HG03097 (cell line): ENCODE measurements at regions not wholly inside any gene's neighbourhood (a gene's known extent, or its start where the extent isn't known, plus 50 kb on each side); places are given as distances from the start of the nearest gene placed in this dataset.

Experiments used
- ATAC-seq: cut with Tn5 transposase; IDR thresholded peaks from one replicate; pipeline ENCODE4 v1.9.1; 2021; ENCODE audit not compliant: unreplicated experiment, low FRiP score

- no peak for ATAC-seq
These were observed 133.6 kb upstream of the C1orf174 start for GRCh38 chr1:4033713-4034112.

- no peak for ATAC-seq
These were observed 134.3 kb upstream of the C1orf174 start for GRCh38 chr1:4034318-4034887.

- ATAC-seq, result no peak
These were observed 144.9 kb upstream of the C1orf174 start for GRCh38 chr1:4044967-4045366.

GRCh38 chr1:4045397-4046010 lies 145.4 kb upstream of the C1orf174 start:
- no peak for ATAC-seq

- no peak for ATAC-seq
These were observed 146.9 kb upstream of the C1orf174 start for GRCh38 chr1:4046836-4047461.

GRCh38 chr1:4047666-4048065 lies 147.6 kb upstream of the C1orf174 start:
- ATAC-seq, result no peak

GRCh38 chr1:4048076-4048475 lies 148.0 kb upstream of the C1orf174 start:
- ATAC-seq, result no peak

- no peak for ATAC-seq
These were observed 148.8 kb upstream of the C1orf174 start for GRCh38 chr1:4048921-4049320.

GRCh38 chr1:4050998-4051397 lies 150.9 kb upstream of the C1orf174 start:
- no peak for ATAC-seq

GRCh38 chr1:4052657-4053056 lies 152.6 kb upstream of the C1orf174 start:
- no peak for ATAC-seq

- ATAC-seq, result no peak
These were observed 153.2 kb upstream of the C1orf174 start for GRCh38 chr1:4053160-4053748.

- ATAC-seq, result no peak
These were observed 153.7 kb upstream of the C1orf174 start for GRCh38 chr1:4053774-4054173.

- no peak for ATAC-seq
These were observed 155.4 kb upstream of the C1orf174 start for GRCh38 chr1:4055294-4055967.

GRCh38 chr1:4056422-4056821 lies 156.3 kb upstream of the C1orf174 start:
- no peak for ATAC-seq

- no peak for ATAC-seq
These were observed 156.9 kb upstream of the C1orf174 start for GRCh38 chr1:4056989-4057388.

GRCh38 chr1:4057603-4058002 lies 157.5 kb upstream of the C1orf174 start:
- ATAC-seq, result no peak

GRCh38 chr1:4058122-4058521 lies 158.1 kb upstream of the C1orf174 start:
- no peak for ATAC-seq

GRCh38 chr1:4058706-4059105 lies 158.6 kb upstream of the C1orf174 start:
- ATAC-seq, result no peak

GRCh38 chr1:4059270-4059669 lies 159.2 kb upstream of the C1orf174 start:
- no peak for ATAC-seq

GRCh38 chr1:4060850-4061249 lies 160.8 kb upstream of the C1orf174 start:
- no peak for ATAC-seq

- ATAC-seq, result no peak
These were observed 161.5 kb upstream of the C1orf174 start for GRCh38 chr1:4061521-4062031.
